ENCODE measurements at regions not wholly inside any gene's neighbourhood (a gene's known extent, or its start where the extent isn't known, plus 50 kb on each side); places are given as distances from the start of the nearest gene placed in this dataset.

- TF ChIP-seq, protein P1, sequence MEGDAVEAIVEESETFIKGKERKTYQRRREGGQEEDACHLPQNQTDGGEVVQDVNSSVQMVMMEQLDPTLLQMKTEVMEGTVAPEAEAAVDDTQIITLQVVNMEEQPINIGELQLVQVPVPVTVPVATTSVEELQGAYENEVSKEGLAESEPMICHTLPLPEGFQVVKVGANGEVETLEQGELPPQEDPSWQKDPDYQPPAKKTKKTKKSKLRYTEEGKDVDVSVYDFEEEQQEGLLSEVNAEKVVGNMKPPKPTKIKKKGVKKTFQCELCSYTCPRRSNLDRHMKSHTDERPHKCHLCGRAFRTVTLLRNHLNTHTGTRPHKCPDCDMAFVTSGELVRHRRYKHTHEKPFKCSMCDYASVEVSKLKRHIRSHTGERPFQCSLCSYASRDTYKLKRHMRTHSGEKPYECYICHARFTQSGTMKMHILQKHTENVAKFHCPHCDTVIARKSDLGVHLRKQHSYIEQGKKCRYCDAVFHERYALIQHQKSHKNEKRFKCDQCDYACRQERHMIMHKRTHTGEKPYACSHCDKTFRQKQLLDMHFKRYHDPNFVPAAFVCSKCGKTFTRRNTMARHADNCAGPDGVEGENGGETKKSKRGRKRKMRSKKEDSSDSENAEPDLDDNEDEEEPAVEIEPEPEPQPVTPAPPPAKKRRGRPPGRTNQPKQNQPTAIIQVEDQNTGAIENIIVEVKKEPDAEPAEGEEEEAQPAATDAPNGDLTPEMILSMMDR (conservative IDR thresholded peaks at IDR 0.05; ENCODE audit: low read length) = no peak
- TF ChIP-seq EZH2phosphoT487 (IDR thresholded peaks at IDR 0.05; ENCODE audit: borderline replicate concordance, low read depth, low read length) = no peak
Measured at GRCh38 chr1:11595285-11595684, 58.9 kb downstream of the FBXO2 start.

All from OCI-LY7 (cell line).